ENCODE measurements at regions not wholly inside any gene's neighbourhood (a gene's known extent, or its start where the extent isn't known, plus 50 kb on each side); places are given as distances from the start of the nearest gene placed in this dataset.
"Not testable (repeated sequence)": the region's sequence is repeated elsewhere in the genome, so short reads cannot be mapped to it uniquely, and the experiment has no call there.

GRCh38 chr20:28562510-28562898 lies 2695.0 kb upstream of the DEFB115 start:
- no peaks in the 10 kb centered on the region for H3K36me3 ChIP-seq (ENCODE audit: control insufficient read depth, low read depth, low read length)
- H3K27me3 ChIP-seq (ENCODE audit: control insufficient read depth, insufficient read depth, low read length): no peaks in the 10 kb centered on the region
- H3K9me3 ChIP-seq (ENCODE audit: control insufficient read depth, low read depth, low read length): peaks cover 34% of the 10 kb centered on the region
- H3K9ac ChIP-seq (ENCODE audit: low read length): no peak overlapping the region
- H3K4me3 ChIP-seq (ENCODE audit: low read length): no peak overlapping the region
- no peak overlapping the region for H3K27ac ChIP-seq (ENCODE audit: low read length)
- H3K4me1 ChIP-seq (ENCODE audit: control insufficient read depth, low read depth, low read length): no peaks in the 10 kb centered on the region

GRCh38 chr20:28562899-28563521 lies 2694.5 kb upstream of the DEFB115 start:
- not testable (repeated sequence) for H3K36me3 ChIP-seq (ENCODE audit: control insufficient read depth, low read depth, low read length); H3K9ac ChIP-seq (ENCODE audit: low read length); H3K4me1 ChIP-seq (ENCODE audit: control insufficient read depth, low read depth, low read length); H3K4me3 ChIP-seq (ENCODE audit: low read length); H3K27ac ChIP-seq (ENCODE audit: low read length); H3K27me3 ChIP-seq (ENCODE audit: control insufficient read depth, insufficient read depth, low read length)
- H3K9me3 ChIP-seq (ENCODE audit: control insufficient read depth, low read depth, low read length): peaks cover 31% of the 10 kb centered on the region

- not testable (repeated sequence) for H3K9ac ChIP-seq (ENCODE audit: low read length); H3K4me1 ChIP-seq (ENCODE audit: control insufficient read depth, low read depth, low read length); H3K4me3 ChIP-seq (ENCODE audit: low read length); H3K27ac ChIP-seq (ENCODE audit: low read length); H3K27me3 ChIP-seq (ENCODE audit: control insufficient read depth, insufficient read depth, low read length); H3K36me3 ChIP-seq (ENCODE audit: control insufficient read depth, low read depth, low read length)
- H3K9me3 ChIP-seq (ENCODE audit: control insufficient read depth, low read depth, low read length): peaks cover 23% of the 10 kb centered on the region
These were observed 2693.4 kb upstream of the DEFB115 start for GRCh38 chr20:28564024-28564423.

- not testable (repeated sequence) for H3K4me3 ChIP-seq (ENCODE audit: low read length); H3K36me3 ChIP-seq (ENCODE audit: control insufficient read depth, low read depth, low read length); H3K4me1 ChIP-seq (ENCODE audit: control insufficient read depth, low read depth, low read length); H3K27ac ChIP-seq (ENCODE audit: low read length); H3K27me3 ChIP-seq (ENCODE audit: control insufficient read depth, insufficient read depth, low read length); H3K9ac ChIP-seq (ENCODE audit: low read length)
- H3K9me3 ChIP-seq (ENCODE audit: control insufficient read depth, low read depth, low read length): peaks cover 17% of the 10 kb centered on the region
These were observed 2692.6 kb upstream of the DEFB115 start for GRCh38 chr20:28564688-28565463.

DNA sequence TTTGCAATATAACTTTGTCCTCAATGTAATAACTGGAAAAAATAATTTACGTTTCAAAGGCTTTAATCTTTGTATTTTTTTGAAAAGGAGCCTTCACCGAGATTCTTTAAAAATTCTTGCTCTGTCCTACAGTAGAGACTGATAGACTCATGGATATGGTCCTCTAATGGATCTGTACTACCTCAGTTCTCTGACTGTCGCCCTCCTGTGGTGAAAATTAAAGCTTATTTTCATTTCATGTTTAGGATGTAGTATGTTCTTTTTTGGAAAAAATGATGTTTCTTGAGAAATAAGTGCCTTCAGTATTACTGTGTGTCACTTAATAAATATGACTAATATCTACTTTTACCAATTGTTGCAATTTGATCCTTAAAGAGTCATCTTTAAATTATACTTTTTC lies 2681.5 kb upstream of the DEFB115 start:
- H3K27me3 ChIP-seq (ENCODE audit: control insufficient read depth, insufficient read depth, low read length); H3K36me3 ChIP-seq (ENCODE audit: control insufficient read depth, low read depth, low read length); H3K9ac ChIP-seq (ENCODE audit: low read length); H3K4me1 ChIP-seq (ENCODE audit: control insufficient read depth, low read depth, low read length); H3K4me3 ChIP-seq (ENCODE audit: low read length); H3K9me3 ChIP-seq (ENCODE audit: control insufficient read depth, low read depth, low read length); H3K27ac ChIP-seq (ENCODE audit: low read length): not testable (repeated sequence)

GRCh38 chr20:28591680-28592079 lies 2665.8 kb upstream of the DEFB115 start:
- not testable (repeated sequence) for H3K9ac ChIP-seq (ENCODE audit: low read length); H3K4me1 ChIP-seq (ENCODE audit: control insufficient read depth, low read depth, low read length); H3K9me3 ChIP-seq (ENCODE audit: control insufficient read depth, low read depth, low read length); H3K27ac ChIP-seq (ENCODE audit: low read length); H3K36me3 ChIP-seq (ENCODE audit: control insufficient read depth, low read depth, low read length); H3K4me3 ChIP-seq (ENCODE audit: low read length); H3K27me3 ChIP-seq (ENCODE audit: control insufficient read depth, insufficient read depth, low read length)

DNA sequence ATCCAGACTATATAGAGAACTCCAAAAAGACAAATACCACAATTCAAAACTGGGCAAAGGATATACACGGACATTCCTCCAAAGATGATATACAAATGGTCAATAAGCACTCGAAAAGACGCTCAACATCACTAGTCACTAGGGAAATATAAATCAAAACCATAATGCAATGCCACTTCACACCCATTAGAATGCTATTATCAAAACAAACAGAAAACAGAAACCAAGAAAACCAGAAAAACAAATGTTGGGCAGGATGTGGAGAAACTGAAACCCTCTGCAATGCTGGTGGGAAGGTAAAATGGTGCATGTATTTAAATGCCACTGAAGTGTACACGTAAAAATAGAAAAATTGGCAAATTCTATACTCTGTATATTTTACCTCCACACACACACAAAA lies 2664.1 kb upstream of the DEFB115 start:
- not testable (repeated sequence) for H3K9ac ChIP-seq (ENCODE audit: low read length); H3K27ac ChIP-seq (ENCODE audit: low read length); H3K4me3 ChIP-seq (ENCODE audit: low read length); H3K36me3 ChIP-seq (ENCODE audit: control insufficient read depth, low read depth, low read length); H3K4me1 ChIP-seq (ENCODE audit: control insufficient read depth, low read depth, low read length); H3K27me3 ChIP-seq (ENCODE audit: control insufficient read depth, insufficient read depth, low read length); H3K9me3 ChIP-seq (ENCODE audit: control insufficient read depth, low read depth, low read length)

DNA sequence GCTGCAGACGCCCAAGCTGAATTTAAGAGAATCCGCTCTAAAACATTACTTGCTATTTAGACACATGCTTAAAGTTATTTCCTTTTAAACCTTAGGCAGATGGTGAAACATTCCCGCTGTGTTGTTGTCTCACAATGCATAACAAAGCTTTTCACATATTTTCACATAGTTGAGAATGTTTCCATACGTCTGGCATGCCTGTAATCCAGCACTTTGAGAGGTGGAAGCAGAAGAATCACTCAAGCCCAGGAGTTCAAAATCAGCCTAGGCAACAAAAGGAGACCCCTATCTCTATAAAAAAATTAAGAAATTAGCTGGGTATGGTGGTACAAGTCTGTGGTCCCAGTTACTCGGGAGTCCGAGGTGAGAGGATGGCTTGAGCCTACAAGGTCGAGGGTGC lies 2663.0 kb upstream of the DEFB115 start:
- not testable (repeated sequence) for H3K4me3 ChIP-seq (ENCODE audit: low read length); H3K27me3 ChIP-seq (ENCODE audit: control insufficient read depth, insufficient read depth, low read length); H3K9me3 ChIP-seq (ENCODE audit: control insufficient read depth, low read depth, low read length); H3K36me3 ChIP-seq (ENCODE audit: control insufficient read depth, low read depth, low read length); H3K9ac ChIP-seq (ENCODE audit: low read length); H3K4me1 ChIP-seq (ENCODE audit: control insufficient read depth, low read depth, low read length); H3K27ac ChIP-seq (ENCODE audit: low read length)

DNA sequence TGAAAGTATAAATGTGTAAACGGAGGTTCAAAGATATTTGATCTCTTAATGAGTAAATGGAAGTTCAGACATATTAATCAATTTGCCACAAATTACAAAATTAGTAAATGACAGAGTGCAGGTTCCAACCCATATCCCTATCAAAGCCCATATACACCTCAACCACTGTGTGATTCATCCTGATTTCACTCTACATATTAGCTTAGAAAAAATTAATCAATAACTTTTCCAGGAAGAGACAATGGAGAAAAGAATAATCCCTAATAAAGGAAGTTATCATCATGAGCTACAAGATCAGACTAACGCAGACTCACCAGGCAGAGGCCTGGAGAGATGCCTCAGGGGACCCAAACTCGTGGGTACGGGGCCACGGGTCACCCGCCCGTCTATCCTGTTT lies 2655.5 kb upstream of the DEFB115 start:
- not testable (repeated sequence) for H3K36me3 ChIP-seq (ENCODE audit: control insufficient read depth, low read depth, low read length); H3K9me3 ChIP-seq (ENCODE audit: control insufficient read depth, low read depth, low read length); H3K27me3 ChIP-seq (ENCODE audit: control insufficient read depth, insufficient read depth, low read length); H3K27ac ChIP-seq (ENCODE audit: low read length); H3K4me1 ChIP-seq (ENCODE audit: control insufficient read depth, low read depth, low read length)
- peak overlapping the region; percentile 90 for H3K4me3 ChIP-seq (ENCODE audit: low read length)
- H3K9ac ChIP-seq (ENCODE audit: low read length): peak overlapping the region; percentile 67

GRCh38 chr20:28602403-28603217 lies 2654.9 kb upstream of the DEFB115 start:
- H3K36me3 ChIP-seq (ENCODE audit: control insufficient read depth, low read depth, low read length); H3K9me3 ChIP-seq (ENCODE audit: control insufficient read depth, low read depth, low read length); H3K4me1 ChIP-seq (ENCODE audit: control insufficient read depth, low read depth, low read length); H3K27ac ChIP-seq (ENCODE audit: low read length); H3K27me3 ChIP-seq (ENCODE audit: control insufficient read depth, insufficient read depth, low read length): not testable (repeated sequence)
- H3K9ac ChIP-seq (ENCODE audit: low read length): peak overlapping the region; percentile 67
- peak overlapping the region; percentile 90 for H3K4me3 ChIP-seq (ENCODE audit: low read length)

- not testable (repeated sequence) for H3K9me3 ChIP-seq (ENCODE audit: control insufficient read depth, low read depth, low read length); H3K27me3 ChIP-seq (ENCODE audit: control insufficient read depth, insufficient read depth, low read length); H3K9ac ChIP-seq (ENCODE audit: low read length); H3K36me3 ChIP-seq (ENCODE audit: control insufficient read depth, low read depth, low read length); H3K4me1 ChIP-seq (ENCODE audit: control insufficient read depth, low read depth, low read length); H3K27ac ChIP-seq (ENCODE audit: low read length)
- H3K4me3 ChIP-seq (ENCODE audit: low read length): peak overlapping the region; percentile 90
These were observed 2654.3 kb upstream of the DEFB115 start for GRCh38 chr20:28603218-28603577.

- Histone ChIP-seq H3K9ac (ENCODE audit: low read length) (no peak overlapping the region), H3K4me3 (ENCODE audit: low read length) (no peak overlapping the region), H3K27ac (ENCODE audit: low read length) (no peak overlapping the region), H3K36me3 (ENCODE audit: control insufficient read depth, low read depth, low read length) (no peaks in the 10 kb centered on the region), H3K9me3 (ENCODE audit: control insufficient read depth, low read depth, low read length) (peaks cover 34% of the 10 kb centered on the region), H3K4me1 (ENCODE audit: control insufficient read depth, low read depth, low read length) (no peaks in the 10 kb centered on the region), H3K27me3 (ENCODE audit: control insufficient read depth, insufficient read depth, low read length) (no peaks in the 10 kb centered on the region)
These were observed 2641.1 kb upstream of the DEFB115 start for GRCh38 chr20:28616354-28616753.

All from iPS-18a (cell line).